ENCODE measurements at regions not wholly inside any gene's neighbourhood (a gene's known extent, or its start where the extent isn't known, plus 50 kb on each side); places are given as distances from the start of the nearest gene placed in this dataset.

GRCh38 chr13:60758637-60759036 is 361.6 kb downstream of the TDRD3 start:
- no peak for DNase-seq

DNA sequence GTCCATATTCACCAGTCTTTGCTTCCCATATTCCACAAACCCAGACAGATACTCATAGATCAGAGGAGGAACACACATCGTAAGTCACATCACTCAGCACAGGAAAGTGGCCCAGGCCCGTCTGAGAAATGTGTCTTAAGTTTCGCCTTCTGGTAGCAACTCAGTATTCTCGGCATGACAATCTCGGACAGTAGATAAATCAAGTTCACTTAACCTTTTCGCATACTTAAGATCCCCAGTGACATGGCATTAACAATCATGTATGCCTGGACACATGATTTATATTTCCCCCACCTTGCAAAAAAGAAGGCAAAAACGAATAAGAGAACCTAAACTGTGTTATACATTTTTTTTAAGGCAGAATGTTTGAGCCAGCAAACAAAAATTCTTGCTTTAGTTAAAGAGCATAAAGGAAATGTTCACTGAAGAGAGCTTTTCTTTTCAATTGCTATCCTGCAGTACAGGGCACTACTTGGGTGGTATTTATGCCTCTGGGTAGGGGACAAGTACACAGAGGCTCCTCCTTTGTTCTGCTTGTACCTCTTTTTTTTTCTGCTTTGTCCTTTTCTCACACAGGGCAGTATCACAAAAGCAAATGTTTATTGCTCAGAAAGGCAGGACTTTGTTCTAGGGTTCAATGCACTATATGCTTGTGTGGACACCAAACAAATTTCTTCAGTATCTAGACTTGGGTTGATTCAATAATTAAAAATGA is 360.6 kb downstream of the TDRD3 start:
- no peak for DNase-seq

- DNase-seq, result no peak
Observed at GRCh38 chr13:60756306-60756705, 359.3 kb downstream of the TDRD3 start.

- DNase-seq, result no peak
Observed at GRCh38 chr13:60755380-60756163, 358.6 kb downstream of the TDRD3 start.

DNA sequence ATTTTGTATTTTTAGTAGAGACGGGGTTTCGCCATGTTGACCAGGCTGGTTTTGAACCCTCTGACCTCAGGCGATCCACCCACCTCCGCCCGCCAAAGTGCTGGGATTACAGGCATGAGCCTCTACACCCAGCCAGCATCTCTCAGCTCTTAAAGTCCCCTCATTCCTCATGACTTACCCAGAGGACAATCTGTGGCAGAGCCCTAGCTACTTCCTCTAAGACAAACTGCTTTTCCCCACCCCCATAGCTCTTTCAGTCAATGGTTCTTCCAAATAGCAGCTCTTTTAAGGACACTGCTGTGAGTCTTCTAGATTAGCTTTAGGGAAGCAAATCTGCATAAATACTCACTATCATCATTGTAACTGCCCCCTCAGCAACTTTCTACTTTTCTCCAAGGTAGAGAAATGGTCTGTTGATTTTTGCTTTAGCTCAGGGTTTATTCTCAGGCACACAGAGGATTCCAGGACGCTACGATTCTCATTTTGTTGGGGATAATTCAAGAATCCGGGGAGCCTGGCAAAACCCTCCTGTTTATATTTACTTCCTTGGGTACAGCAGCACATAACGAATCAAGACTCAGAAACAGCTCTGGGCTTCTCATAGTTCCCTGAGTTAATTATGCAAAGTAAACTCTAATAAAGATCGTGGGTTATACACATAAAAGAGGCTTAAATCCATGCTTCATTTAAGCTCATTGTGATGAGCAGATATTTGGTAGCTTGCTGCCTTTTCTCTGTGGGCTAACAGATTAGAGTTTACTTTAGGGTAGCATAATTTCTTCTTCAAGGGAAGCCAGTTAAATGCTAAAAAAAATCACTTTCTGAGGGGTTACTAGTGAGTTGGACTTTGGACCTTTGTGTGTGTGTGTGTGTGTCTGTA is 357.4 kb downstream of the TDRD3 start:
- DNase-seq, result no peak

- DNase-seq, result no peak
Observed at GRCh38 chr13:60753641-60754040, 356.6 kb downstream of the TDRD3 start.

GRCh38 chr13:60745343-60745742 is 348.3 kb downstream of the TDRD3 start:
- no peak for DNase-seq

GRCh38 chr13:60733933-60734332 is 336.9 kb downstream of the TDRD3 start:
- DNase-seq, result no peak

DNA sequence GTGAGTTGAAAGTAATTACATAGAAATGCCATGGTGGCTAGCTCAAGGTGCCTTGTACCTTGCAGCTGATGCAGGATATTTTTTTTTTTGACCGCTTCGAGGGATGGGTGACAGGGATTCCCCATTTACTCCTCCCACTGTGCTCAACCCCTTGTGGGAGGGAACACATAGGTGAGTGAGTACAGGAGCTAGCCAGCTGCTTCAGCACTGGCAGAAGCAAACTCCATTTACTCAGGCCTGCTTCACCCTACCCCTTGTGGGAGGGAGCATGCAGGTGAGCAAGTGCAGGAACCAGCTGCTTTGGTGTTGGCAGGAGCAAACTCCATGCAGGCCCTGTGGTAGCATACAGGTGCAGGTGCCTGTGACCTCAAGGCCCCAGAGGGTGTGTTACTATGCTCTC is 330.1 kb downstream of the TDRD3 start:
- no peak for DNase-seq

GRCh38 chr13:60721063-60721462 is 324.0 kb downstream of the TDRD3 start:
- no peak for DNase-seq

DNA sequence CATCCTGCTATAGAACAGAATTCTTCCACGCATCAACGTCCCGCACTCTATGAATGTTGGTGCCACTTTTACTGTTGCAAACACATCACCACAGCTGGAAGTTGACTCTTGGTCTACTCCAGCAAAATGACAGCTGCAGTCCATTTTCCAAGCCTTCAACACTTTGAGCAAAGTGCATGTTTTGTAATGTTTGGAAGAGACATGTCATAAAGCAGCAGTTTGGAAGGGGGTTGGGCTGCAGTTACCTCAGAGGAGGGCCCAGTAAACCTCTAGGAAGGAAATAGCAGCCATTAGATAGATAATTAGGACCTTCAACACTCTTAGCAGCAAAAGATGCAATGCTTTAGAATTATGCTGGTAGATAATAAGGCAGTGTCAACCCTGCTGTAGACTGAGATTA is 323.6 kb downstream of the TDRD3 start:
- no peak for DNase-seq

- no peak for DNase-seq
Observed at GRCh38 chr13:60716313-60716712, 319.3 kb downstream of the TDRD3 start.

GRCh38 chr13:60707878-60708277 is 310.9 kb downstream of the TDRD3 start:
- no peak for DNase-seq

DNA sequence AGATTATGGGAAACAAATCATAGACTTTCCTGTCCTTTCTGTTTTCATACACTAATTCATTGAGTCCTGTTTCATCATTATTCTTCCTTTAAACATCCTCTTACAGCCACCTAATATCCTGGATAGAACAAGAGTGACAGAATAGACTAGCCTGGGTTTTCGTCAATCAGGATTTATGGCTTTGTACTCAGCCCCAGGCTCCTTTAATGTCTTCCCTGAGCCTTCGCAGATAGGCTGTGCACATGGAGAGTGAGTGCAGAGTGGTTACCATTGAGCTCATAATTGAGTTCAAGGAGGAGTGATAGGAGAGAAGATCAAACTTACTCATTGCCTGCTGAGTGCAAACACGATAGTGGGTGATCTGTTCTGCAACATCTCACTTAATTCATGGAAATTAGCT is 304.9 kb downstream of the TDRD3 start:
- DNase-seq, result no peak

DNA sequence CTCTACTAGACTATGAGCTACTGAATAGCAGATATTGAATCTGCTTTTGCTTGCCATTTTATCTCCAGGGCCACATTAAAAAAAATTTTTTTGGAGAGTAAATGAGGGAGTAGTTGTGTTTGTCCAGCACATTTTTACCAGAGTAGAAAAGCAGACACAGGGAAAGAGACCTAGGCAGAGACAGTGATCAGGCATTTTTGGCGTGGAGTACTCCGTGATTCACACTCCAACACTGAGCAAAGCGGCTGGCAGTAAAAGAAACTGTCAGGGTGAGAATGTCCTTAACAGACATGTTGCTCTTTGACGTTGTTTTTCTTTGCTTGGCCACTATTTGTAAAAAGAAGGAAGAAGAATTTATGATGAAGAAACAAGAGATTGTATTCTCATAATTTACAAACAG is 304.0 kb downstream of the TDRD3 start:
- DNase-seq, result no peak

DNA sequence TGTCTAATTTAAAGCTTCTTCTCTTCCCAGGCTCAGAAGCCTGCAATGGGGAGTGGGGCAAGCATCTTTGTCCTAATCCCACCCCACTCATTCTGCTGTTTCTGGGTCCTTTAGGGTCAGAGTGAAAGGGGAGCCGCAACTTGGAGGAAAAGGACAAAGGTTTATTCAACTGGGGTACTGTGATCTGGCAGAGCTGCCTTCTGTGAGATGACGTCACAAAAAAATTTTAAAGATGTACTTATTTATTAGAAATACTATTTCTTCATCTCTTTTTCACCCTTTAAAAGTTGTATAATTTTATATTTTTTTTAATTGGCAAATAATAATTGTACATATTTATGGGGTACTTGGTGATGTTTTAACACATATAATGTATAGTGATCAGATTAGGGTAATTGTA is 302.6 kb downstream of the TDRD3 start:
- DNase-seq, result no peak

GRCh38 chr13:60696602-60697001 is 299.6 kb downstream of the TDRD3 start:
- peak; percentile 41 for DNase-seq

DNA sequence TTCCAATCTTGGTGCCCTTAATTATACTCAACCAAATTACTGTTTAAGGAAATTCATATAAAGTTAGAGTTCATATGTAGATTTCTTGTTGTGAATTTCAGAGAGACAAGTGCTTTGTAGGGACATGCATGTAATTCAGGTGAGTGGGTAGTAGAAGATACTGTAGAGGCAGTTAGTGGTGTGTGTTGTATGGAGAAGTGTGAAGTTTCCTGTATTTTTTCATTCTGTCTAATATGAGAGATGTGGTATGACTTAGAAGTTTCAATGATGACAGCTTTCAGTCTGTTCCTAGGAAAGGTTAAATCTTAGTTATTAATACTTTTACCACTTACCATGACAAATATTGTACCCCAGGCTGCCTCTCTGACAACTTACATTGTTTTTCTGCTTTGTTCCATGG is 294.2 kb downstream of the TDRD3 start:
- DNase-seq, result no peak

- no peak for DNase-seq
Observed at GRCh38 chr13:60690604-60691003, 293.6 kb downstream of the TDRD3 start.

DNA sequence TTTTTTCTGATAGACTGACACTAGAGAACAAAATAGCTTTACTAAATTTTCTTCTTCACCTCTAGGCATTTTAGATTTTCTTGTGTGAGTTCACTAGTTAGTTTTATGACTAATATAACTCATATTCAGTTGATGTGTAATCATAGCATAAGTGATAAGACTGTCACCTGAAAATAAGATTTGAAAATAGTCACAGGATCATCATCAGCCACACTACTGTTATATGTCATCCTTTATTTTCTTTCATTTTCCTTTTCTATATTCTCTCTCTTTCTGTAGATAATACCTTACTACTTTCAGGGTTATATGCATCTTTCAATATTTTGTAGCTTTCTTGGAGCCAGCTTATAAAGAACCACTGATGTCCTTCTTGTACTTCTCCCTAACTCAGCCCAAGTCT is 292.6 kb downstream of the TDRD3 start:
- DNase-seq, result no peak

DNA sequence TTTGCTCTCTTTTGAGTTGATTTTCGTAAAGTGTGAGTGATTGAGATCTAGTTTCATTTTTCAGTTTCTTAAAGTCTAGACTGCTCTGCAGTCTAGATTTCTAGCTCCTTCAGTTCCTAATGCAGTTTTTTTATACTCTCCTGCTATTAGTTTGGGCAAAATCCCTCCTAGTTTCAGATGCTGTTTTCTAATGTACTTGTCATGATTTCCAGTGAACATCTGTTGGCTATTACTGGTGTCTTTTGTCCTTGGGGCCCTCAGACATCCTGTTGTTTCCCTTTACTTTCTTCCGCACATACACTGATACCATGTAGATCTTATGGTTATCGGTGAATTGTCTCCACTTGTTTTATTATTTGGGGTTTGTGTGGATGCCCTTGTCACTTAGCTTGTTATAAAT is 292.1 kb downstream of the TDRD3 start:
- no peak for DNase-seq

GRCh38 chr13:60679928-60680694 is 283.1 kb downstream of the TDRD3 start:
- DNase-seq, result no peak

DNA sequence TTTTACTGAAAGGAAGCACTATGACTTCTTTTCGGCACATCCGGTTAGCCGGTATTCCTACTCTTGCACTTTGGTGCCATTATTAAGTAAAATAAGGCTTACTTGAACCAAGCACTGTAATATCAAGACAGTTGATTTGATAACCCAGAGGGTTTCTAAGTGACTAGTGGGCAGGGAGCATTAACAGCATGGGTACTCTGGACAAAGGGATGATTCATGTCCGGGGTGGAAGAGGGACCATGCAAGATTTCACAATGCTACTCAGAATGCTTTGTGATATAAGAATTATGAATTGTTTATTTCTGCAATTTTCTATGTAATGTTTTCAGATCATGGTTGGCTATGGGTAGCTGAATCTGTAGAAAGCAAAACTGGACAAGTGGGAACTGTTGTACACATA is 282.1 kb downstream of the TDRD3 start:
- DNase-seq, result no peak
